SU-DHL-6 (cell line): ENCODE measurements at regions not wholly inside any gene's neighbourhood (a gene's known extent, or its start where the extent isn't known, plus 50 kb on each side); places are given as distances from the start of the nearest gene placed in this dataset.

Source experiments
- CTCF ChIP-seq: fragments of 200-600 bp; sonication (generic); IDR thresholded peaks from one replicate; pipeline ENCODE4 v1.5.1; 2017; ENCODE audit warnings: antibody characterized with exemption, mild to moderate bottlenecking, low read length, moderate library complexity; ENCODE audit not compliant: insufficient read depth, poor library complexity, severe bottlenecking
- EZH2phosphoT487 ChIP-seq: fragments of 200-600 bp; sonication (generic), shearing (Covaris generic); conservative IDR thresholded peaks from 2 replicates; pipeline ENCODE4 v1.6.1; 2018; ENCODE audit warnings: mild to moderate bottlenecking, antibody characterized with exemption, low read length, moderate library complexity, mixed read lengths

GRCh38 chr2:234326694-234327093 is 170.2 kb downstream of the ARL4C start:
- TF ChIP-seq CTCF = no peak
- TF ChIP-seq EZH2phosphoT487 = no peak
